IPS-18c (cell line): ENCODE measurements at regions not wholly inside any gene's neighbourhood (a gene's known extent, or its start where the extent isn't known, plus 50 kb on each side); places are given as distances from the start of the nearest gene placed in this dataset.

ENCODE experiments used
- H3K4me3 ChIP-seq: 2 replicates; pipeline ENCODE4 v1.7.0; 2013; ENCODE audit warnings: low read depth, mild to moderate bottlenecking, low read length, moderate library complexity; ENCODE audit not compliant: insufficient read depth
- H3K9me3 ChIP-seq: one replicate; pipeline ENCODE4 v1.6.1; 2013; ENCODE audit warnings: mild to moderate bottlenecking, low read length, moderate library complexity; ENCODE audit not compliant: control insufficient read depth, insufficient read depth

DNA sequence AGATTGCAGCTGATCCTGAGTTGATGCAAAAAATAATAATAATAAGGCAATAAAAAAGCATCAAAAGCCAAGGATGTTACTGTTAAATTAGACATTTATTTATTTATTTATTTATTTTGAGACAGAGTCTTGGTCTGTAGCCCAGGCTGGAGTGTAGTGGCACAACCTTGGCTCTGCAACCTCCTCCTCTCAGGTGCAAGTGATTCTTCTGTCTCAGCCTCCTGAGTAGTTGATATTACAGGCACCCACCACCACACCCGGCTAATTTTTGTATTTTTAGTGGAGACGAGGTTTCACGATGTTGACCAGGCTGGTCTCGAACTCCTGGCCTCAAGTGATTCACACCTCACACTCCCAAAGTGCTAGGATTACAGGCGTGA, 465.5 kb upstream of the NRP1 start:
- Histone ChIP-seq H3K4me3 (no peak overlapping the region), H3K9me3 (no peaks in the 10 kb centered on the region)

DNA sequence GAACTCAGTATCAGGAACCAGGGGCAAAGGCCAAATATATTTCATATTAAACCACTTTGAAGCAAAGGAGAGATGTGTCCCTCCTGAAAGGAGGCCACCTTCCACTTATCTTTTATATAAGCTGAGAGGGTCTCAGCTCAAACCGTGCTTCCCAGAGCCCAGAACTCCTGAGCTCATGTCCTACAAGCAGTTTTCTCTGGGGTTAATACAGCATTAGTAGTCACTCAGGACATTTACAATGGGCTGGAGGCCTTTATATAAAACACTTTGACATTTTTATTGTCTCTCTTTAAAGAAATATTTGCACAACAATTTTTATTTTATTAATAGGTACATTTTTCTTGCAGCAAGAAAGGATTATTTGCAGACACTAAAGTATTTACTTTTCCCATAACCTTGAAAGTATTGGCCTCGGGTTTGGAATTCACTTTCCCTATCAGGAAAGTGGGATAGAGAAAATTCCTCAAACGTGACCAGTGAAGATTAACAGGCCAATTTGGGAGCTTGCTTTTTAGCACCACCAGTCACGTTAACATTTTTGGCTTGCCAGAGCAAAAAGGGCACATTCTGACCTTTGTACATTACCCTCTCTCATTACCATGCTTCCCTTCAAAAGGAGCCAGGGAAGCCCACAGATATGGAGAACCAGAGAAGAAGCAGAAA, 464.9 kb upstream of the NRP1 start:
- Histone ChIP-seq H3K4me3 (no peak overlapping the region), H3K9me3 (no peaks in the 10 kb centered on the region)

DNA sequence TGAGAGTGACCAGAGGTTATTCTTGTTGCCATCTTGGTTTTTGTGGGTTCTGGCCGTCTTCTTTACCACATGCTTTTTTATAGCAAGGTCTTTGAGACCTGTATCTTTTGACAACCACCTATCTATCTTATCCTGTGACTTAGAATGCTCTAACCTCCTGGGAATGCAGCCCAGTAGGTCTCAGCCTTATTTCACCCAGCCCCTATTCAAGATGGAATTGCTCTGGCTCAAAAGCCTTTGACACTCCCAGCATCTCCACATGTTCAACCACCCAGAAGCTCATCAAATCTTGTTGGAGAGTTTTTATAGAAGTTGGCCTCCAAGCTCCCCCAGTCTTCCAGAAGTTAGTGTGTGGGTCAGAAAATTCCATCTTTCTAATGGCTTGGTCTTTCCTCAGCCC, 464.3 kb upstream of the NRP1 start:
- H3K4me3 ChIP-seq, result no peak overlapping the region
- no peaks in the 10 kb centered on the region for H3K9me3 ChIP-seq

DNA sequence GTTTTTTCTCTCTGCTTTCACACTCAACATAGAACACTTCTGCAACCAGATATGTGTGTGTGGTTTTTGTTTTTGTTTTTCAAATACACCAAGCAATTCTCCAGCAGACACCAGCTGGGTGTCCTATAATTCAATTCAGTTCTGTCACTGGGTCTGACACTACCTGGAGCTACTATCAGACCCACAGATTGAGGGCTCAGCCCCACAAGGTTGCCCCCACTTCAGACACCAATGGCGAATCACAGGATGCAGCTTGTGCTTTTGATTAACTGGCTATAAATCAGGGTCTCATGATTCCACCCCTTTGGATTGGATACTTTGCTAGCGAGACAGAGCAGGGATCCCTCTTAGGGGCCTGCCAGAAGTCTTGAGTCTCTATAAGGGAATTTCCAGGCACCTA, 462.2 kb upstream of the NRP1 start:
- no peaks in the 10 kb centered on the region for H3K9me3 ChIP-seq
- H3K4me3 ChIP-seq, result no peak overlapping the region

DNA sequence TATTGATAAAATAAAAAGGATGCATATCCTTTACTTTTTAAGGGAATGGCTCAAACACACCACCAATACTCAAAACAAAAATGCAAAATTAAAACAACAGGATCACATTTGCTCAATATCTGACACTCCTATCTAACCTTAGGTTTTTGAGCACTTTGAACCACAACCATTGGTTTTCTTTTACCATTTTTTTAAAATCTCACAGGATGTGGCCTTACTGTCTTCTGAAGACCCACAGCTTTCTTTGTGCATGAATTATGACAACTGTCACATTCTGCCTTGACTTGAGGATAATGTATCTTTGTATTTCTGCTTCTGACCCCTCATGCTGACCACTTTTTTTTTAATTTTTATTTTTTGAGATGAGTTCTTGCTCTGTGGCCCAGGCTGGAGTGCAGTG, 461.1 kb upstream of the NRP1 start:
- no peaks in the 10 kb centered on the region for H3K9me3 ChIP-seq

DNA sequence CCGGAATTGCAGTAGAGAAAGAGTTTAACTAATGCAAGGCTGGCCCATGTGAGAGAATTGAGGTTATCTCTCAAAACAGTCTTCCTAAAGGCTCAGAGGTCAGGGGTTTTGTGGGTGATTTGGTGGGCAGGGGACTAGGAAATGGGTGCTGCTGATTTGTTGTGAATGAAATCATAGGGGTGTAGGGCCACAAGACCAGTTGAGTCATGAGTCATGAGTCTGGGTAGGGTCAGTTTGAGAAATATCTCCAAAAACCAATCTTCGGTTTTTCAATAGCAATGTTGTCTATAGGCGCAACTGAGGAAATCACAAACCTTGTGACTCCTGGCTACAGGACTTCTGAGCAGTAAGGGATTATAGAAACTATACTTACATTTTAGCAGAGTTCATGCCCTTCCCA, 460.0 kb upstream of the NRP1 start:
- Histone ChIP-seq H3K4me3 (no peak overlapping the region), H3K9me3 (no peaks in the 10 kb centered on the region)

More for the DNA sequence above, 461.1 kb upstream of the NRP1 start:
- no peak overlapping the region for H3K4me3 ChIP-seq

DNA sequence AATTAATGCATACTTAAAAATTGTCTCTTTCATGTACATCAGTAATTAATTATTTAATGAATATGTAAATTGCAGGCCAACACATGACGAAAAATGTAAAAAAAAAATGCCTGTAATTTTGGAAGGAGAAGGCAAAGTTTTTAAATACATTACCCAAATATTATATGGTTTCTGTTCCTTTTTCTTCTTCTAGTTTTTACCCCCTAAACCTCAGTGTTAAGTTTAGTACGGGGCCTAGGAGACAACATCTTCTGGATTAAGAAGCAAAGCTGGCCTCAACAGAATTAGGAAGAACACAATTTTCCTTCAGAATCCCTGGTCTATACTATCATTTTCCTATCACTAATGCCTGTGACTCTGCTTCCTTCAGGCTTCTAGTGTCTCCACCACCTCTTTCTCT, 459.3 kb upstream of the NRP1 start:
- no peak overlapping the region for H3K4me3 ChIP-seq
- H3K9me3 ChIP-seq, result no peaks in the 10 kb centered on the region

DNA sequence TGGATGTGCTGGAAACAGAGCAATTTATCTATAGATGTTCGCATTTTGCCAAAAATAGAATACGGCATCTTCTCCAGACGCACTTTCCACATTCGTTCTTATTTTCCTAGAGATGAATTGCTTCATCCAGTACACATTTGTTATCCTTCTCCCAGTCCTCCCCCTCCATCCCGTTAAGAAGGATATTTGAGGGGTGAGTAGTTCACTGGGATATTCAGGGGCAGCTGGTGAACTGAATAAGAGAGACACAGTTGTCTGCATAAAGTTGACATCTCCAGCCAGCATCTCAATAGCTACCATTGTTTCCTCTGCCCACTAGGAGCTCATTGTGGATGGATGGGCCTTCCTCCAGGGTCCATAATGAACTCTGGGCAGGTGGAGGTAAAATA, 456.8 kb upstream of the NRP1 start:
- Histone ChIP-seq H3K9me3 (no peaks in the 10 kb centered on the region), H3K4me3 (no peak overlapping the region)

DNA sequence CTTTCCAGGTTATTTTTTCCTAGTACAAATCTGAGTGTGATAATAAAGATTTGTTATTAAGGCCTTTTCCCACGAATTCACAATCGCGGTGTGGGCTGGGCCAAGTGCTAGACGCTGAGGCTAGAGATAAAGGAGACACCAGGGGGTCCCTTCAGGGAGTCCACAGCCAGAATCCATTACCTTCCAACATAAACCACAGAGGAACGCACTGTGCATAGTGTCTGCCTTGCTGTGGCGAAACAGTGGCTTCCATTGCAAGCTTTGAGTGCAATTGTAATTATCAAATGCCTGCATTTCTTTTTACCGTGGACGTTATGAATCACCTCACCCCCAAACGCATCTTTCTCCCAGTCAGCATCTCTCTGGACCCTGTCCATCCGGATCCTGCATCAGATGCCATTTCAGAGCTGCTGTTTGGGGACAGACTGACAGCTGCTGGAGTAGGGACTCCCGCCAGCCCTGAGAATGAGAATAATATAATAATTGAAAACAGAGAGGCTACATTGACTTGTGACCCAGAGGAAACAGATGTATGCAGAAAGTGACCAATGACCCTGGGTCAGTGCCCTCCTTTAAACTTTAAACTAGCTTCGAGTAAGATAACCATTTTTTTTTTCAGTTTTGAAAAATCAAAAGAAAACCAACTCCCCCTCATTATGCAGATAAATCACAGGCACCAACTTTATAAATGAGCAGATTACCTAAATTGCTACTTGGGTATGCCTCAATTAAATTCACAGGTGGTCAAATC, 456.2 kb upstream of the NRP1 start:
- no peak overlapping the region for H3K4me3 ChIP-seq
- H3K9me3 ChIP-seq, result no peaks in the 10 kb centered on the region

DNA sequence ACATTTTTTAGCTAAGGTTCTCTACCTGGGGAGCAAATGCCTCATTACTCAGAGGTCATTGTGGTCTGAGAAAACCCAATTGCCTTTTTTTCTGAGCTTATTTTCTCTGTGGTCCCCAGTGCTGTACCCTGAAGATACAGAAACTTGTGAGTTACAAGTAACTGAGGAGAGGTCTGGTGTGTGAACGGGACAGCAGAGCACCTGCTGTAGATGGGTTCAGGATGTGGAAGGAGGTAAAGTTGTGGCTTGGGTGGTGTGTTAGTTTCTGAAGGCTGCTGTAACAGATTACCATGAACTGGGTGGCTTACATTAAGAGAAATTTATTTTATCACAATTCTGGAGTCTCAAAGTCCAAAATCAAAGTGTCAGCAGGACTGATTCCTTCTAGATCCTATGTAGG, 449.1 kb upstream of the NRP1 start:
- Histone ChIP-seq H3K9me3 (no peaks in the 10 kb centered on the region), H3K4me3 (no peak overlapping the region)

DNA sequence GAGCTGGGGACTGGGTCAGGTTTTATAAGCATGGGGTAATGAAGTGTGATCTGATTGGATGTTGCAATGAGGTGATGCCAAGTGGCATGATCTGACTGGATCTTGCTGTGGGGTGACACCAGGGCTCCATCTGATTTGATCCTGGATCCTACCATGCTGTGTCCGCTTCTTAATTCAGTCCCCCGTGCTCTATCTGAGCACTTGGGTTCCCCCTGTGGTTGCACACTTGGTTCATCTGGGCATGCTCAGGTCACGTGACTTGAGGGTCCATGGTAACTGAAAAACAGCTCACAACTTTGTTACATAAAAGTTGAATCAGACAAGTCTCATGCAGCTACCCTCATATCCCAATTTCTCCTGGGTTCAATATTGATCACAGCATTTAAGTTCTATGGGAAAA, 448.6 kb upstream of the NRP1 start:
- H3K4me3 ChIP-seq, result no peak overlapping the region
- H3K9me3 ChIP-seq, result no peaks in the 10 kb centered on the region

DNA sequence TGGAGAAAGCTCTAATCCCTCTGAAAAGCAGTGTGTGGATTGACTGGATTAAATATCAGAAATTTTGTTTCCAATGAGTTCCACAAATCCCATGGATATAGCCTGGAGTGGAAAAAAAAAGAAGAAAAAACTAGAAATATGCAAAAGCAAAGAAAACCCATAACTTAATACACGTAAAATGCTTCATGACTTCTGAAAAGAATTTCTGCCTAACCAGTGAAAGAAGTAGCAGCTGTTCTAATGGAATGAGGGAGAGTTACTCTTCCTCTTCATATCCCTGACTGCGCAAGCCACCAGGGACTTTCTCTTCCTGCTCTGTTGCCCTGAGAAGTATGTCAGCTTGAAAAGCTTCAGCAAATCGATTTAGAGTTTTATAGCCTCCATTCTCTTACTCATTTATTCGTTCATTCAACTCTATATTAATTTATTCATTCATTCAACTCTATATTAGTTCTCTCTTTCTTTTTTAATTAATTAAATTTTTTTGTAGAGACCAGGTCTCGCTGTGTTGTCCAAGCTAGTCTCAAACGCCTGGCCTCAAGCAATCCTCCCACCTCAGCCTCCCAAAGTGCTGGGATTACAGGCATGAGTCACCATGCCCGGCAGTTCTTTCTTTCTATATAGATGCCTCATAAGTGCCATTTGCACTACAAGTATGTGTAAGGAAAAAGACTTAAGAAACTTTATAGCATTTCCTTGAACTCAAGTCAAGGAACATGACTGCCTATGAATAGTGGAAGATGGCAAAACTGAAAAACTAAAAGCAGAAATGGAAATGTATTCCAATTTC, 447.3 kb upstream of the NRP1 start:
- Histone ChIP-seq H3K9me3 (no peaks in the 10 kb centered on the region), H3K4me3 (no peak overlapping the region)

DNA sequence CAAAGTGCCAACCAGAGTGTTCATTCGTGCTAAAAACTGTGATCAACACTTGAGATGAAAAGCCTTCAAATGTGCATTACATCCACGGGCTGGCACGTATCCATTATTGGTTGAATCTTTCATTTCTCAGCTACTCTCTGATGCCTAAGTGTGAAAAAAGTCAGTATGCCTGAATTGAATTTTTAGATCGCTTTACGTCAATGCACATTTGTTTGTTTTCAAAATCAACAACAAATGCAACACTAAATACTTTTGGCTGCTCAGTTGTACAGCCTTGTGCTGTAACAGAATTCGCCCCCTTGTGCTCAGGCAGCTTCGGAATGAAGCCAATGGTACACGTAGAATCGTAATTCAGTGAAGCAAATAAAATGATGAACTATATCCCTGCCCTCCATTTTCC, 446.5 kb upstream of the NRP1 start:
- Histone ChIP-seq H3K4me3 (no peak overlapping the region), H3K9me3 (no peaks in the 10 kb centered on the region)

DNA sequence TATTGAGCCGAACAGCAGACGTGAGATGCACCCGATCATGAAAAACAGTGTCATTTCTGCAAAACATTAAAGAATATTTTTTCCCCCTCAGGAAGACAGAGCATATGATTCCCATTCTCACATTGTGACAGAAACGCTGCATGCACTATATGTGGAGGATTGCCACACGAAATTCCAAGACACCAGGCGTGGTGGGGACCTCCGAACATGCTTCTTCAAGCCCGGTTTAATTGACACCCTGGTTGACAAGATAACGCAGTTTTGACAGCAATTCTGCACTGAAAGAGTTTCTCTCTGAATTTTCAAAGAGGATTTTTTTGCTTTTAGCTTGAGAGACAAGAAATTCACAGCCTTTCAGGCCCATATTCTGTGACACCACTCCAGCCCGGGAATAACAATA, 442.8 kb upstream of the NRP1 start:
- H3K9me3 ChIP-seq, result no peaks in the 10 kb centered on the region
- no peak overlapping the region for H3K4me3 ChIP-seq

DNA sequence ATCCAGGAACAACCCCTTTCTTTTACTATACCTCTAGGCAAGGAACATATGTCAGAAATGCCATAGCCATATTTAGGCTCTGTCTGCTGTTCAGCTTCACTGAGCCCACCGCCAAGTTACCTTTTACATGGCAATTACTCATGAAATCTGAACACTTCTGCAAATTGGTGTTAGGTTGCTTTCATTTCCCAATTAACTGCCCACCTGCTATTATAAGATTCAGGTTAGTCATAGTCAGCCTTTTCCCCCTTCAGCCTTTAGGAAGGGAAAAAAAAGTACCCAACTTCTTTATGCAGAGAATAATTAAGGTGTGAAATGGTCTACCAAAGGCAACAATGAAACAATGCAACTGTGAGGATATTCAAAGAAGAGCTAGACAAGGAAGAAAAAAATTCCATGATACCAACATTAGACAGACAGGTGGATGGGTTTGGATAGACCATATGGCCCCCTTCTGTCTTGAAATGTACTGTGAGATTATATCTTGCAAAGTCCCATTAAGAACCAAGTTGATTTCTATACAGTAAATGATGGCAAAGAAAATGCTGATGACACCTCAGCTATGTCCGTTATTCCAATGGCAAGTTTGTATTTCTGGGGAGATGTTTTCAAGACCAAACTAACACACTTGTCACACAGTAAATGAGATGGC, 442.1 kb upstream of the NRP1 start:
- Histone ChIP-seq H3K9me3 (no peaks in the 10 kb centered on the region), H3K4me3 (no peak overlapping the region)

DNA sequence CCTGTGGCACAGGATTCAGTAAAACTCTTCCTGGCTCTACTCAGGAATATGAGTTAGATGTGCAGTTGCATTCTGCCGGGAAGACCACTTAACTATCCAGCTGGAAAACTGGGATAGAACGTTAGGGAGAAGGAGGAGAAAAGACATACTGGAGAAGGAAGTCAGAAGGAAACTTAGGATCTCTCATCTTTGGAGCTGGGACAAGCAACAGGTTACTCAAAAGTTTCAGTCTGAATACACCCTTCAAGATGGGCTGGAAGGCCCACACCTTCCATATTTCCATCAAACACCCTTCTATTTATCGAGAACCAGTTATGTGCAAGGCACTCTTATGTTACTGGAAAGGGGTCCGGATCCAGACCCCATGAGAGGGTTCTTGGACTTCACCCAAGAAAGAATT, 440.4 kb upstream of the NRP1 start:
- Histone ChIP-seq H3K9me3 (no peaks in the 10 kb centered on the region), H3K4me3 (no peak overlapping the region)

DNA sequence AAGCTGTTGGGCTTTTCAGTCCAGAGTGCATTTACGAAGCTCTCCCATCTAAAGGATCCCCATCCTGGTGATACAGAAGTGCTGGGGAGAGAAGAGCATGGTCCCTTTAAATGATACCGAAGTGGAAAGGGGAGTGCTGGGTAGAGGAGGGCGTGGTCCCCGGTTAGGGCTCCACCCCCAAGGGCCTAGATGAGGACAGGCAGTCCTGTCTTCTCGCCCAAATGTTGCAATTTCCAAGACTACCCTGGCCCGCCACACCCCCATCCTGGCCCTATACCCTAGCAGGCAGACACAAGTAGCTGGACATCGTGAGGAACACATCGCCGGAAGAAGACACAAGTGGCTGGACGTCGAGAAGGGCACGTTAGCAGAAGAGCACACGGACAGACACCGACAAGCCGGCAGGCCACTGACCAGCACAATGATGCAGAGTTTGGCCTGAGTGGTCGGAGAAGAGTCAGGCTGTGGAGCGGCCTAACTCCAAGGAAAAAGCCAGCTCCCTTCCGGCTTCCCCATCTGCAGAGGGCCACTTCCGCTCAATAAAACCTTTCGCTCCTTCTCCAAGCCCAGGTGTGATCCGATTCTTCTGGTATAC, 439.5 kb upstream of the NRP1 start:
- Histone ChIP-seq H3K9me3 (peaks cover 2% of the 10 kb centered on the region), H3K4me3 (0 out of 2 replicates have a peak overlapping the region, but pooled peaks have one; percentile 2)
